HEK293 (cell line): ENCODE measurements at regions not wholly inside any gene's neighbourhood (a gene's known extent, or its start where the extent isn't known, plus 50 kb on each side); places are given as distances from the start of the nearest gene placed in this dataset.

ENCODE experiments used
- CTCF ChIA-PET: fragments of 350-600 bp; formaldehyde crosslinking; extraction: SDS; loops from one replicate; lab custom pipeline; 2021; ENCODE audit warnings: antibody characterized with exemption; lab: Yijun Ruan, JAX
- POLR2A ChIA-PET: fragments of 300-600 bp; formaldehyde crosslinking; extraction: SDS; loops from one replicate; lab custom pipeline; 2020; ENCODE audit warnings: antibody characterized with exemption, inconsistent platforms; lab: Yijun Ruan, JAX
- H3K27ac ChIP-seq: fragments of 200-500 bp; sonication (Bioruptor generic); 2 replicates; pipeline ENCODE4 v1.5.1; 2014; ENCODE audit warnings: low read depth, low read length, control low read depth, inconsistent platforms; ENCODE audit errors: extremely low read depth
- H3K36me3 ChIP-seq, 2 experiments: fragments of 200-500 bp in 1 of 2; sonication (Bioruptor generic) in 1 of 2; 1 replicate in 1 of 2; 2 replicates in 1 of 2; pipeline ENCODE4 v1.5.1; 2014 to 2017; ENCODE audit warnings: inconsistent platforms in 2 of 2, low read length in 2 of 2; ENCODE audit not compliant: control insufficient read depth in 2 of 2, insufficient read depth in 1 of 2
- H3K4me1 ChIP-seq: fragments of 200-500 bp; sonication (Bioruptor generic); 2 replicates; pipeline ENCODE4 v1.5.1; 2014; ENCODE audit warnings: mild to moderate bottlenecking, low read length, inconsistent platforms; ENCODE audit not compliant: control insufficient read depth, insufficient read depth
- H3K4me3 ChIP-seq: 2 replicates; pipeline ENCODE4 v1.5.1; 2011; ENCODE audit warnings: low read depth, mild to moderate bottlenecking, control low read depth, low read length, moderate library complexity
- H3K9me3 ChIP-seq: fragments of 200-500 bp; sonication (Bioruptor generic); 2 replicates; pipeline ENCODE4 v1.5.1; 2014; ENCODE audit warnings: low read depth, low read length, inconsistent platforms; ENCODE audit not compliant: control insufficient read depth, insufficient read depth
- GLIS1 ChIP-seq: fragments of 450-650 bp; formaldehyde crosslinking; IDR thresholded peaks from 2 replicates; pipeline ENCODE4 v1.5.1; 2016; ENCODE audit warnings: missing biosample characterization, missing genetic modification characterization
- KLF1 ChIP-seq: fragments of 450-650 bp; formaldehyde crosslinking; IDR thresholded peaks from 2 replicates; pipeline ENCODE4 v1.5.1; 2016; ENCODE audit warnings: missing biosample characterization, missing genetic modification characterization
- KLF8 ChIP-seq: fragments of 450-650 bp; formaldehyde crosslinking; IDR thresholded peaks from 2 replicates; pipeline ENCODE4 v1.5.1; 2016; ENCODE audit warnings: missing biosample characterization, missing genetic modification characterization
- PBX3 ChIP-seq: sonication (generic); formaldehyde crosslinking; IDR thresholded peaks from 2 replicates; pipeline ENCODE4 v1.8.1; 2022; ENCODE audit warnings: mild to moderate bottlenecking, moderate library complexity, missing genetic modification reagents
- SP3 ChIP-seq: fragments of 450-650 bp; formaldehyde crosslinking; IDR thresholded peaks from 2 replicates; pipeline ENCODE4 v1.5.1; 2016; ENCODE audit warnings: missing biosample characterization, missing genetic modification characterization
- ZBTB10 ChIP-seq: fragments of 450-650 bp; formaldehyde crosslinking; IDR thresholded peaks from 2 replicates; pipeline ENCODE4 v1.5.1; 2016; ENCODE audit warnings: missing biosample characterization, missing genetic modification characterization
- ZNF184 ChIP-seq: fragments of 450-650 bp; IDR thresholded peaks from 2 replicates; pipeline ENCODE4 v1.5.1; 2018; ENCODE audit warnings: missing biosample characterization, mild to moderate bottlenecking, missing genetic modification characterization
- ZNF24 ChIP-seq: fragments of 450-650 bp; formaldehyde crosslinking; IDR thresholded peaks from 2 replicates; pipeline ENCODE4 v1.5.1; 2016; ENCODE audit warnings: missing biosample characterization, missing genetic modification characterization
- ZNF266 ChIP-seq: fragments of 450-650 bp; formaldehyde crosslinking; IDR thresholded peaks from 2 replicates; pipeline ENCODE4 v1.5.1; 2016; ENCODE audit warnings: missing biosample characterization, missing genetic modification characterization, low read depth
- ZNF302 ChIP-seq: fragments of 450-650 bp; formaldehyde crosslinking; IDR thresholded peaks from 2 replicates; pipeline ENCODE4 v1.5.1; 2016; ENCODE audit warnings: missing biosample characterization, missing genetic modification characterization, low read depth
- ZNF335 ChIP-seq: fragments of 450-650 bp; formaldehyde crosslinking; conservative IDR thresholded peaks from 2 replicates; pipeline ENCODE4 v1.5.1; 2016; ENCODE audit warnings: missing biosample characterization, missing genetic modification characterization
- ZNF501 ChIP-seq: fragments of 450-650 bp; formaldehyde crosslinking; IDR thresholded peaks from 2 replicates; pipeline ENCODE4 v1.5.1; 2016; ENCODE audit warnings: missing biosample characterization, missing genetic modification characterization
- ZNF555 ChIP-seq: fragments of 450-650 bp; formaldehyde crosslinking; conservative IDR thresholded peaks from 2 replicates; pipeline ENCODE4 v1.5.1; 2017; ENCODE audit warnings: missing biosample characterization, mild to moderate bottlenecking, missing genetic modification characterization, inconsistent platforms
- ZNF626 ChIP-seq: fragments of 450-650 bp; sonication (Bioruptor Pico); formaldehyde crosslinking; IDR thresholded peaks from 2 replicates; pipeline ENCODE4 v1.5.1; 2018; ENCODE audit warnings: missing biosample characterization, missing genetic modification characterization, inconsistent platforms
- ZNF645 ChIP-seq: fragments of 450-650 bp; formaldehyde crosslinking; IDR thresholded peaks from 2 replicates; pipeline ENCODE4; 2016; ENCODE audit warnings: missing biosample characterization, missing genetic modification characterization
- ZNF701 ChIP-seq: fragments of 450-650 bp; formaldehyde crosslinking; IDR thresholded peaks from 2 replicates; pipeline ENCODE4 v1.5.1; 2016; ENCODE audit warnings: missing biosample characterization, missing genetic modification characterization
- ZSCAN23 ChIP-seq: fragments of 450-650 bp; formaldehyde crosslinking; IDR thresholded peaks from 2 replicates; pipeline ENCODE4 v1.5.1; 2016; ENCODE audit warnings: missing biosample characterization, missing genetic modification characterization
- TF ChIP-seq, protein P1 (sequence below): fragments of 450-650 bp; formaldehyde crosslinking; IDR thresholded peaks from 2 replicates; pipeline ENCODE4 v1.5.1; 2016; ENCODE audit warnings: missing biosample characterization, missing genetic modification characterization

GRCh38 chr1:172885971-172886370 is 164.8 kb downstream of the TNFSF18 start:
- H3K27ac ChIP-seq, result no peak overlapping the region
- POLR2A ChIA-PET, result no interaction called here
- no peaks in the 10 kb centered on the region for H3K36me3 ChIP-seq
- no peaks in the 10 kb centered on the region for H3K9me3 ChIP-seq
- CTCF ChIA-PET, result interaction anchor here (0.6 to 0.7 kb wide), 2 partner anchors 23 to 27 kb away, joined by 3 read pairs; no protein-coding TSS in a partner anchor
- TF ChIP-seq ZNF701 (tag by site-specific recombination) (no peak), ZNF335 (tag by site-specific recombination) (no peak), SP3 (no peak), PBX3 (CRISPR knock-in tag) (no peak)
- TF ChIP-seq, all 188 proteins: peak for 0
- Histone ChIP-seq H3K4me1 (no peaks in the 10 kb centered on the region), H3K4me3 (no peak overlapping the region)

DNA sequence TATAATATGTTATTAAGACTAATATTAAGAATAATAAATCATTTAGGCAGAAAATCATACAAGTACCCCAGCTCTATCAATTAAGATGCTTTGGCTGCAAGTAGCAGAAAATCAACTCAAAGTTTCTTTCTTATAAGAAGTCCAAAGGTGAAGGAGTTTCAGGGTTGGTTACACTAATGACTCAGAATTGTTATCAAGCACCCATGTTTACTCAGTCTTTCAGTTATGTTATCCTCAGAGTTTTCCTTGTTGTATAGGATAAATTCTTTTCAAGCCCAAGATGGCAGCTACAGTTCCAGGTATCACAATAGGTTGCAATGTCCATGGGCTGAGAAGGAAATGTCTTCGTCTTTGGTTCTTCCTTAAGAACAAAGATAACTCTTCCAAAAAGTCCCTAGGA is 163.6 kb downstream of the TNFSF18 start:
- TF ChIP-seq ZNF24 (no peak), ZNF266 (tag by site-specific recombination) (no peak), ZNF626 (no peak), ZNF302 (tag by site-specific recombination) (no peak), ZSCAN23 (tag by site-specific recombination) (no peak), ZNF701 (tag by site-specific recombination) (no peak), KLF8 (tag by site-specific recombination) (no peak), GLIS1 (no peak), ZNF645 (no peak), ZNF501 (tag by site-specific recombination) (no peak), ZNF555 (no peak), KLF1 (tag by site-specific recombination) (no peak), ZBTB10 (tag by site-specific recombination) (no peak), ZNF184 (tag by site-specific recombination) (no peak)
- TF ChIP-seq, protein P1, sequence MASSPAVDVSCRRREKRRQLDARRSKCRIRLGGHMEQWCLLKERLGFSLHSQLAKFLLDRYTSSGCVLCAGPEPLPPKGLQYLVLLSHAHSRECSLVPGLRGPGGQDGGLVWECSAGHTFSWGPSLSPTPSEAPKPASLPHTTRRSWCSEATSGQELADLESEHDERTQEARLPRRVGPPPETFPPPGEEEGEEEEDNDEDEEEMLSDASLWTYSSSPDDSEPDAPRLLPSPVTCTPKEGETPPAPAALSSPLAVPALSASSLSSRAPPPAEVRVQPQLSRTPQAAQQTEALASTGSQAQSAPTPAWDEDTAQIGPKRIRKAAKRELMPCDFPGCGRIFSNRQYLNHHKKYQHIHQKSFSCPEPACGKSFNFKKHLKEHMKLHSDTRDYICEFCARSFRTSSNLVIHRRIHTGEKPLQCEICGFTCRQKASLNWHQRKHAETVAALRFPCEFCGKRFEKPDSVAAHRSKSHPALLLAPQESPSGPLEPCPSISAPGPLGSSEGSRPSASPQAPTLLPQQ, result no peak
- POLR2A ChIA-PET, result no interaction called here

More for the DNA sequence above, 163.6 kb downstream of the TNFSF18 start:
- no peak overlapping the region for H3K27ac ChIP-seq
- H3K9me3 ChIP-seq, result no peaks in the 10 kb centered on the region
- CTCF ChIA-PET, result interaction anchor here (0.6 kb wide), 2 partner anchors 29 to 673 kb away, joined by 3 to 4 read pairs; no protein-coding TSS in a partner anchor
- H3K4me1 ChIP-seq, result no peaks in the 10 kb centered on the region
- H3K4me3 ChIP-seq, result no peak overlapping the region
- H3K36me3 ChIP-seq, result no peaks in the 10 kb centered on the region
